ENCODE measurements at regions not wholly inside any gene's neighbourhood (a gene's known extent, or its start where the extent isn't known, plus 50 kb on each side); places are given as distances from the start of the nearest gene placed in this dataset.

- H4K20me1 ChIP-seq (ENCODE audit: insufficient read depth, low read length), result no peaks in the 10 kb centered on the region
- H3K4me1 ChIP-seq (ENCODE audit: insufficient read depth, low read length, severe bottlenecking), result peaks cover 42% of the 10 kb centered on the region
- H3K9me2 ChIP-seq (ENCODE audit: low read depth, low read length), result no peaks in the 10 kb centered on the region
- H3K4me2 ChIP-seq (ENCODE audit: low read length), result no peak overlapping the region
- TF ChIP-seq CTCF (IDR thresholded peaks at IDR 0.05; ENCODE audit: low read length) (no peak), EZH2 (IDR thresholded peaks at IDR 0.05; ENCODE audit: borderline replicate concordance, low read length) (no peak)
- no peaks in the 10 kb centered on the region for H3F3A ChIP-seq (ENCODE audit: insufficient read depth, low read length)
- no peaks in the 10 kb centered on the region for H3K9me3 ChIP-seq (ENCODE audit: low read length)
- H3K27ac ChIP-seq (ENCODE audit: low read depth, low read length, poor library complexity, severe bottlenecking), result no peak overlapping the region
- H3K79me2 ChIP-seq (ENCODE audit: insufficient read depth, low read length), result peaks cover 1% of the 10 kb centered on the region; the same call in 1 of the 2 replicates
- H3K27me3 ChIP-seq (ENCODE audit: insufficient read depth, low read length), result no peaks in the 10 kb centered on the region
- no peak overlapping the region for H3K9ac ChIP-seq (ENCODE audit: low read length)
- no peaks in the 10 kb centered on the region for H3K36me3 ChIP-seq (ENCODE audit: insufficient read depth, low read length)
- H2AFZ ChIP-seq (ENCODE audit: low read length), result no peak overlapping the region
- H3K4me3 ChIP-seq (ENCODE audit: low read depth, low read length, poor library complexity, severe bottlenecking), result no peak overlapping the region
Observed at GRCh38 chr2:64716569-64716968, 62.9 kb upstream of the SERTAD2 start.

- Histone ChIP-seq H3F3A (ENCODE audit: insufficient read depth, low read length) (no peaks in the 10 kb centered on the region), H3K9me3 (ENCODE audit: low read length) (no peaks in the 10 kb centered on the region), H4K20me1 (ENCODE audit: insufficient read depth, low read length) (no peaks in the 10 kb centered on the region), H3K79me2 (ENCODE audit: insufficient read depth, low read length) (0 out of 2 replicates have a peak, but pooled peaks cover 8% of the 10 kb centered on the region), H2AFZ (ENCODE audit: low read length) (no peak overlapping the region), H3K9ac (ENCODE audit: low read length) (peak overlapping the region; percentile 4; the same call in 1 of the 2 replicates), H3K9me2 (ENCODE audit: low read depth, low read length) (no peaks in the 10 kb centered on the region), H3K36me3 (ENCODE audit: insufficient read depth, low read length) (no peaks in the 10 kb centered on the region), H3K4me1 (ENCODE audit: insufficient read depth, low read length, severe bottlenecking) (peaks cover 58% of the 10 kb centered on the region), H3K27ac (ENCODE audit: low read depth, low read length, poor library complexity, severe bottlenecking) (peak overlapping the region; percentile 31), H3K4me2 (ENCODE audit: low read length) (peak overlapping the region; percentile 14; the same call in 1 of the 2 replicates), H3K4me3 (ENCODE audit: low read depth, low read length, poor library complexity, severe bottlenecking) (no peak overlapping the region), H3K27me3 (ENCODE audit: insufficient read depth, low read length) (no peaks in the 10 kb centered on the region)
- no peak for TF ChIP-seq EZH2 (IDR thresholded peaks at IDR 0.05; ENCODE audit: borderline replicate concordance, low read length)
- no peak for TF ChIP-seq CTCF (IDR thresholded peaks at IDR 0.05; ENCODE audit: low read length)
Observed at GRCh38 chr2:64718250-64718885, 64.7 kb upstream of the SERTAD2 start.

DNA sequence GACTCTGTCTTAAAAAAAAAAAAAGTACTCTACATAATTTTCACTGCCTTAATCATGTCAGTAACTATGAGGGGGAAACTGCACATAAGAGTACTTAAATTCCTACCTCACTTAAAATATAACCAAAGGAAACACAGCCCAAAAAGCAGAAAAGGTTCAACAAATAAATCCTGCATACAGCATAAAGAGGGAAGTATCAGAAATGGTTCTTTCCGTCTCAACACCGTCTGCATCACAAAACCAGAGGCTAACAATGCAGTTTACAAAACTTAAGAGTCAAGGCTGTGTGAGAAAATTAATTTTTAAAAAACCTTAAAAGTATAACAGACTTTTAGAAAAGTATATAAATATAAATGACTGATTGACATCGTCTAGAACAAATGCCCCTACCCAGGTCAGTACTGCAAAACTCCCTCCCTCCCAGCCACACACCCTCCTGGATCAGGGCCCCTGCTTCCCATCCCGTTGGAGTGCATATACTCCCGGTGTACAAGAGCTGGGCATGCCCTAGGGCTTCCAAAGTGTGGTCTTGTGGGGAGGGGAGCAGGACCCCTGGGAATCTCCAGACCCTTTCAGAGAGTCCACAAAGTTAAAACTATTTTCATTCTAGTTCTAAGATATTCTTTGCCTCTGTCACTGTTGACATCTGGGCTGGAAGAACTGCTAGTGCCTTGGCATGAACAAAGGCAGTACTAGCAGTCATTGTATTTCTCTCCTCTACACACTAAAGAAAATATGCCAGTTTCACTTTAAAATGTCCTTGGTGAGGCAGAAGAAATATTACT is 67.0 kb upstream of the SERTAD2 start:
- Histone ChIP-seq H4K20me1 (ENCODE audit: insufficient read depth, low read length) (no peaks in the 10 kb centered on the region), H2AFZ (ENCODE audit: low read length) (no peak overlapping the region), H3K27me3 (ENCODE audit: insufficient read depth, low read length) (no peaks in the 10 kb centered on the region), H3F3A (ENCODE audit: insufficient read depth, low read length) (no peaks in the 10 kb centered on the region), H3K79me2 (ENCODE audit: insufficient read depth, low read length) (0 out of 2 replicates have a peak, but pooled peaks cover 8% of the 10 kb centered on the region), H3K4me2 (ENCODE audit: low read length) (peak overlapping the region; percentile 41), H3K4me3 (ENCODE audit: low read depth, low read length, poor library complexity, severe bottlenecking) (no peak overlapping the region), H3K36me3 (ENCODE audit: insufficient read depth, low read length) (no peaks in the 10 kb centered on the region), H3K27ac (ENCODE audit: low read depth, low read length, poor library complexity, severe bottlenecking) (peak overlapping the region; percentile 55), H3K9me3 (ENCODE audit: low read length) (no peaks in the 10 kb centered on the region), H3K9me2 (ENCODE audit: low read depth, low read length) (no peaks in the 10 kb centered on the region), H3K9ac (ENCODE audit: low read length) (peak overlapping the region; percentile 18; the same call in 1 of the 2 replicates), H3K4me1 (ENCODE audit: insufficient read depth, low read length, severe bottlenecking) (peaks cover 76% of the 10 kb centered on the region)
- no peak for TF ChIP-seq CTCF (IDR thresholded peaks at IDR 0.05; ENCODE audit: low read length)
- no peak for TF ChIP-seq EZH2 (IDR thresholded peaks at IDR 0.05; ENCODE audit: borderline replicate concordance, low read length)

Data from OCI-LY1 (cell line).